Fibroblast of lung (primary cell): ENCODE measurements at regions not wholly inside any gene's neighbourhood (a gene's known extent, or its start where the extent isn't known, plus 50 kb on each side); places are given as distances from the start of the nearest gene placed in this dataset.

Source experiments
- DNase-seq, 2 donors: peaks; one replicate each; pipeline versions ENCODE4 v3.0.0 to v3.0.0-alpha.2; 2010; ENCODE audit warnings: low read depth in 2 of 2
- H2AFZ ChIP-seq: 2 replicates; pipeline ENCODE4 v1.5.1; 2012; ENCODE audit warnings: low read length, control low read depth, inconsistent platforms
- H3K27ac ChIP-seq: 2 replicates; pipeline ENCODE4 v1.5.1; 2011; ENCODE audit warnings: low read length, control low read depth; ENCODE audit not compliant: insufficient read depth
- H3K27me3 ChIP-seq: 2 replicates; pipeline ENCODE4 v1.5.1; 2011; ENCODE audit warnings: mild to moderate bottlenecking, low read length; ENCODE audit not compliant: control insufficient read depth, insufficient read depth
- H3K36me3 ChIP-seq: 2 replicates; pipeline ENCODE4 v1.5.1; 2011; ENCODE audit warnings: low read length; ENCODE audit not compliant: control insufficient read depth, insufficient read depth
- H3K4me1 ChIP-seq: 2 replicates; pipeline ENCODE4 v1.5.1; 2011; ENCODE audit warnings: low read length; ENCODE audit not compliant: control insufficient read depth, insufficient read depth; ENCODE audit errors: extremely low read depth
- H3K4me2 ChIP-seq: 2 replicates; pipeline ENCODE4 v1.5.1; 2011; ENCODE audit warnings: low read length, control low read depth; ENCODE audit not compliant: insufficient read depth; ENCODE audit errors: extremely low read depth
- H3K4me3 ChIP-seq, 4 experiments: fragments of 200-600 bp in 1 of 4; sonication (generic) in 1 of 4; replicated peaks in 1 of 4; 2 replicates each; pipeline ENCODE4 v1.5.1; 2011 to 2016; ENCODE audit warnings: low read length in 4 of 4, low read depth in 3 of 4, mild to moderate bottlenecking in 3 of 4, control low read depth in 2 of 4, inconsistent platforms in 1 of 4, mixed read lengths in 1 of 4; ENCODE audit not compliant: insufficient read depth in 1 of 4; ENCODE audit errors: control extremely low read depth in 1 of 4
- H3K79me2 ChIP-seq: 2 replicates; pipeline ENCODE4 v1.5.1; 2012; ENCODE audit warnings: mild to moderate bottlenecking, low read length, inconsistent platforms; ENCODE audit not compliant: control insufficient read depth, insufficient read depth
- H3K9ac ChIP-seq: 2 replicates; pipeline ENCODE4 v1.5.1; 2011; ENCODE audit warnings: mild to moderate bottlenecking, low read length, control low read depth; ENCODE audit not compliant: insufficient read depth
- H3K9me3 ChIP-seq: 2 replicates; pipeline ENCODE4 v1.5.1; 2012; ENCODE audit warnings: low read depth, low read length; ENCODE audit not compliant: control insufficient read depth, insufficient read depth
- H4K20me1 ChIP-seq: 2 replicates; pipeline ENCODE4 v1.5.1; 2011; ENCODE audit warnings: low read length; ENCODE audit not compliant: control insufficient read depth, insufficient read depth; ENCODE audit errors: extremely low read depth
- EZH2 ChIP-seq: IDR thresholded peaks from 2 replicates; pipeline ENCODE4 v1.5.1; 2012; ENCODE audit warnings: low read length, control low read depth, mild to moderate bottlenecking; ENCODE audit errors: missing control alignments
- TF ChIP-seq, protein P1 (sequence below), 2 donors: IDR thresholded peaks in 1 of 2; conservative IDR thresholded peaks in 1 of 2; 1 replicate in 1 of 2; 2 replicates in 1 of 2; pipeline ENCODE4 v1.5.1; 2011 to 2012; ENCODE audit warnings: low read length in 2 of 2, control low read depth in 1 of 2, inconsistent platforms in 1 of 2, low read depth in 1 of 2, mild to moderate bottlenecking in 1 of 2

DNA sequence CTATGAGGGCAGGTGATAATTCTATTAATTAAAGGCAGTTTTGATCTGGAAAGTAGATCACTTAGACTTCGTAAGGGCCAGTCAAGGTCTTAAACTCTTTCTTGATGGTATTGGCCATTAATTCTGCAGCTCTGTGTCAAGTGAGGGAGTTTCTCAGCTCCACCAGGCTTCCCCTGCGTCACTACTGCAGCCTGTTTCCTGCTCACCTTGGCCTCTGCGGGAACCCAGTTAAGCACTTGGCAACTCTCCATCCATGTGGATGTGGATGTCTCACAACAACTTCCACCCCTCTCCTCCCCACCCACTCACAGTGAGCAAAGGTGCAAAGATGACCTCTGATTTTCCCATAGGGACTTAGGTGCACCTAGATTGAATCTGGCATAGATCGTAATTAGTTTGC lies 191.6 kb downstream of the PLK2 start:
- Histone ChIP-seq H3K4me1 (no peaks in the 10 kb centered on the region), H3K36me3 (no peaks in the 10 kb centered on the region), H3K27ac (no peak overlapping the region), H4K20me1 (no peaks in the 10 kb centered on the region), H2AFZ (no peak overlapping the region), H3K9me3 (no peaks in the 10 kb centered on the region), H3K4me3 (no peak overlapping the region), H3K27me3 (no peaks in the 10 kb centered on the region), H3K4me2 (no peak overlapping the region), H3K79me2 (no peaks in the 10 kb centered on the region), H3K9ac (no peak overlapping the region)
- no peak for DNase-seq
- TF ChIP-seq, protein P1, sequence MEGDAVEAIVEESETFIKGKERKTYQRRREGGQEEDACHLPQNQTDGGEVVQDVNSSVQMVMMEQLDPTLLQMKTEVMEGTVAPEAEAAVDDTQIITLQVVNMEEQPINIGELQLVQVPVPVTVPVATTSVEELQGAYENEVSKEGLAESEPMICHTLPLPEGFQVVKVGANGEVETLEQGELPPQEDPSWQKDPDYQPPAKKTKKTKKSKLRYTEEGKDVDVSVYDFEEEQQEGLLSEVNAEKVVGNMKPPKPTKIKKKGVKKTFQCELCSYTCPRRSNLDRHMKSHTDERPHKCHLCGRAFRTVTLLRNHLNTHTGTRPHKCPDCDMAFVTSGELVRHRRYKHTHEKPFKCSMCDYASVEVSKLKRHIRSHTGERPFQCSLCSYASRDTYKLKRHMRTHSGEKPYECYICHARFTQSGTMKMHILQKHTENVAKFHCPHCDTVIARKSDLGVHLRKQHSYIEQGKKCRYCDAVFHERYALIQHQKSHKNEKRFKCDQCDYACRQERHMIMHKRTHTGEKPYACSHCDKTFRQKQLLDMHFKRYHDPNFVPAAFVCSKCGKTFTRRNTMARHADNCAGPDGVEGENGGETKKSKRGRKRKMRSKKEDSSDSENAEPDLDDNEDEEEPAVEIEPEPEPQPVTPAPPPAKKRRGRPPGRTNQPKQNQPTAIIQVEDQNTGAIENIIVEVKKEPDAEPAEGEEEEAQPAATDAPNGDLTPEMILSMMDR (conservative IDR thresholded peaks at IDR 0.05 in 1 of 2, IDR thresholded peaks at IDR 0.05 in 1 of 2; ENCODE audit: low read depth in 1 of 2, low read length in 2 of 2) = no peak
- no peak for TF ChIP-seq EZH2

DNA sequence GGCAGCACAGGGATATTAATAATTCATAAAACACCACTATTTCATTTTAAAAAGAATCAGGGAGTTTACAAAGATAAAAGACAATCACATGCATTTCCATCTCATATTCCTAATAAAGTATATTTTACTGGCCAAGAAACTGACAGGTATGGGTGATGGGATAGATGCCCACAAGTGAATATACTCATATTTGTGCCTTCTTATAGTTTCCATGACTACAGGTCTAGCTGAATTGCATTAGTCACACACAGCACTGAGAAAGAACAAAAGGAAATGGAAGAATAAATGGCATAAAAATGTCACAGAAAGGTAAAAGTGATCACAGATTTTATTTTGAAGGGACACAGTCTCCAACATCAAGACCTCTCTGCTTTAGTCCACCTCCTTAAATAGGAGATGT lies 193.5 kb downstream of the PLK2 start:
- Histone ChIP-seq H2AFZ (no peak overlapping the region), H4K20me1 (no peaks in the 10 kb centered on the region), H3K79me2 (no peaks in the 10 kb centered on the region), H3K27me3 (no peaks in the 10 kb centered on the region), H3K9me3 (no peaks in the 10 kb centered on the region), H3K4me3 (no peak overlapping the region), H3K27ac (no peak overlapping the region), H3K36me3 (no peaks in the 10 kb centered on the region), H3K4me2 (no peak overlapping the region), H3K4me1 (peaks cover 1% of the 10 kb centered on the region), H3K9ac (no peak overlapping the region)
- peak in 1 of 2 donors; percentile 42 for DNase-seq
- TF ChIP-seq, protein P1 (conservative IDR thresholded peaks at IDR 0.05 in 1 of 2, IDR thresholded peaks at IDR 0.05 in 1 of 2; ENCODE audit: low read depth in 1 of 2, low read length in 2 of 2) = no peak
- no peak for TF ChIP-seq EZH2

DNA sequence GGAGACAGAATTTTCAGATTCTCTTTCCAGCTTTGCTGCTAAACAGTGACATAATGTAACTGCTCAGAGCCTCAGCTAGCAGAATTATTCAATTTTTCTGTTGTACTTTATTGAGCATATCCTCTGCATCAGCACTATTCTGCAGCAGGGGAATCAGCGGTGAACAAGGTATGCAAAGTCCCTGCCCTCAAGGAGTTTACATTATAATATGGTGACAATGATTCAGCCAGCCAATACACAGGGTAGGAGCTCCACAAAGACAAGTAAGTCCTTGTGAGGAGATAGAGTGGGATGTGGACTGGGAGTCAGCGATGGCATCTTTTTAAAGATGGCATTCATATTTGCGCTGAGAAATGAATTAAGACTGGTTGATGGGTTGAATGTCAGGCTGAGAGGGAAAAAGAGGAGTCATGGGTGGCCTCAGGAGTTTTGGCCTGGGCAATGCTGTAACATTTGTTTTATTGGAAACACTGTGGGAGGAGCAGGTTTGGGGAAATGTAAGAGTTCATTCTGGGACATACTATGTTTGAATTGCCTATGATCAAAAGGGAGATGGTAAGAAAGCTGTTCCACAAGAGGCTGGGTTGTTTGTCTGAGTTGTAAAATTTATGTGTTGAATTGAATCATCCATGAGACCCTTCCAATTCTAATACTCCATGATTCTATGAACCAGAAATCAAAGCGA lies 194.5 kb downstream of the PLK2 start:
- H3K27ac ChIP-seq = no peak overlapping the region
- H3K9ac ChIP-seq = no peak overlapping the region
- peaks cover 2% of the 10 kb centered on the region for H3K4me1 ChIP-seq
- H3K4me2 ChIP-seq = no peak overlapping the region
- TF ChIP-seq EZH2 = no peak
- TF ChIP-seq, protein P1 (conservative IDR thresholded peaks at IDR 0.05 in 1 of 2, IDR thresholded peaks at IDR 0.05 in 1 of 2; ENCODE audit: low read depth in 1 of 2, low read length in 2 of 2) = no peak
- H2AFZ ChIP-seq = no peak overlapping the region
- no peak for DNase-seq
- H3K79me2 ChIP-seq = no peaks in the 10 kb centered on the region
- no peaks in the 10 kb centered on the region for H3K9me3 ChIP-seq
- no peaks in the 10 kb centered on the region for H4K20me1 ChIP-seq
- H3K36me3 ChIP-seq = no peaks in the 10 kb centered on the region
- no peak overlapping the region for H3K4me3 ChIP-seq
- no peaks in the 10 kb centered on the region for H3K27me3 ChIP-seq
